Activated CD4-positive, alpha-beta T cell treated with anti-CD3 and anti-CD28 coated beads, Interleukin-2, amount 50 U/mL, for 1 hour (primary cell): ENCODE measurements at regions not wholly inside any gene's neighbourhood (a gene's known extent, or its start where the extent isn't known, plus 50 kb on each side); places are given as distances from the start of the nearest gene placed in this dataset.
"Not testable (repeated sequence)": the region's sequence is repeated elsewhere in the genome, so short reads cannot be mapped to it uniquely, and the experiment has no call there.

ENCODE experiments used
- DNase-seq: peaks from one replicate; pipeline ENCODE4 v3.0.0-alpha.2; 2020

- DNase-seq = no peak
Observed at GRCh38 chr19:28297036-28297435, 915.9 kb downstream of the UQCRFS1 start.

GRCh38 chr19:28296506-28296905 lies 916.4 kb downstream of the UQCRFS1 start:
- DNase-seq = no peak

- not testable (repeated sequence) for DNase-seq
Observed at GRCh38 chr19:28294975-28295374, 918.0 kb downstream of the UQCRFS1 start.

GRCh38 chr19:28294395-28294794 lies 918.6 kb downstream of the UQCRFS1 start:
- no peak for DNase-seq

- DNase-seq = no peak
Observed at GRCh38 chr19:28293685-28294084, 919.3 kb downstream of the UQCRFS1 start.

- DNase-seq = no peak
Observed at GRCh38 chr19:28292822-28293500, 920.0 kb downstream of the UQCRFS1 start.

- no peak for DNase-seq
Observed at GRCh38 chr19:28291874-28292273, 921.1 kb downstream of the UQCRFS1 start.

- DNase-seq = no peak
Observed at GRCh38 chr19:28290963-28291657, 921.8 kb downstream of the UQCRFS1 start.

GRCh38 chr19:28289295-28290063 lies 923.5 kb downstream of the UQCRFS1 start:
- no peak for DNase-seq

GRCh38 chr19:28288572-28289264 lies 924.2 kb downstream of the UQCRFS1 start:
- DNase-seq = no peak

- no peak for DNase-seq
Observed at GRCh38 chr19:28285917-28286316, 927.0 kb downstream of the UQCRFS1 start.

- DNase-seq = no peak
Observed at GRCh38 chr19:28285078-28285477, 927.9 kb downstream of the UQCRFS1 start.

GRCh38 chr19:28284389-28284788 lies 928.6 kb downstream of the UQCRFS1 start:
- no peak for DNase-seq

- DNase-seq = no peak
Observed at GRCh38 chr19:28283592-28283991, 929.4 kb downstream of the UQCRFS1 start.

GRCh38 chr19:28281676-28282075 lies 931.3 kb downstream of the UQCRFS1 start:
- no peak for DNase-seq

- no peak for DNase-seq
Observed at GRCh38 chr19:28264556-28264955, 948.4 kb downstream of the UQCRFS1 start.

GRCh38 chr19:28258829-28259228 lies 954.1 kb downstream of the UQCRFS1 start:
- DNase-seq = no peak

GRCh38 chr19:28257396-28257795 lies 955.6 kb downstream of the UQCRFS1 start:
- no peak for DNase-seq

- no peak for DNase-seq
Observed at GRCh38 chr19:28247243-28247642, 965.7 kb downstream of the UQCRFS1 start.

- no peak for DNase-seq
Observed at GRCh38 chr19:28245937-28246336, 967.0 kb downstream of the UQCRFS1 start.

- DNase-seq = no peak
Observed at GRCh38 chr19:28244966-28245365, 968.0 kb downstream of the UQCRFS1 start.

- DNase-seq = no peak
Observed at GRCh38 chr19:28242317-28242927, 970.5 kb downstream of the UQCRFS1 start.

- DNase-seq = no peak
Observed at GRCh38 chr19:28239270-28239669, 973.7 kb downstream of the UQCRFS1 start.
